GM23248 (cell line): ENCODE measurements at regions not wholly inside any gene's neighbourhood (a gene's known extent, or its start where the extent isn't known, plus 50 kb on each side); places are given as distances from the start of the nearest gene placed in this dataset.

Experiments used
- DNase-seq: peaks from one replicate; pipeline ENCODE4 v3.0.0-alpha.2; 2015
- H2AFZ ChIP-seq: fragments of 200-600 bp; sonication (generic); 2 replicates; pipeline ENCODE4 v1.6.1; 2016; ENCODE audit warnings: antibody characterized with exemption
- H3F3A ChIP-seq: fragments of 200-600 bp; sonication (generic); 2 replicates; pipeline ENCODE4 v1.6.1; 2016; ENCODE audit warnings: mild to moderate bottlenecking, antibody characterized with exemption, mixed run types; ENCODE audit not compliant: insufficient read depth
- H3K27ac ChIP-seq: fragments of 200-600 bp; sonication (generic); 2 replicates; pipeline ENCODE4 v1.5.1; 2016; ENCODE audit warnings: mild to moderate bottlenecking
- H3K27me3 ChIP-seq: fragments of 200-600 bp; sonication (generic); replicated peaks from 2 replicates; pipeline ENCODE4 v1.6.1; 2016; ENCODE audit warnings: mild to moderate bottlenecking; ENCODE audit not compliant: insufficient read depth
- H3K36me3 ChIP-seq: fragments of 200-600 bp; sonication (generic); 2 replicates; pipeline ENCODE4 v1.6.1; 2016; ENCODE audit warnings: low read depth, mild to moderate bottlenecking
- H3K4me1 ChIP-seq: fragments of 200-600 bp; sonication (generic); 2 replicates; pipeline ENCODE4 v1.6.1; 2016; ENCODE audit warnings: mild to moderate bottlenecking; ENCODE audit not compliant: insufficient read depth
- H3K4me2 ChIP-seq: fragments of 200-600 bp; sonication (generic); one replicate; pipeline ENCODE4 v1.6.1; 2016; ENCODE audit warnings: mild to moderate bottlenecking; ENCODE audit not compliant: unreplicated experiment
- H3K4me3 ChIP-seq: fragments of 200-600 bp; sonication (generic); 2 replicates; pipeline ENCODE4 v1.5.1; 2016; ENCODE audit warnings: mild to moderate bottlenecking
- H3K79me2 ChIP-seq: fragments of 200-600 bp; sonication (generic); 2 replicates; pipeline ENCODE4 v1.6.1; 2016; ENCODE audit warnings: mild to moderate bottlenecking; ENCODE audit not compliant: insufficient read depth
- H3K9ac ChIP-seq: fragments of 200-600 bp; sonication (generic); 2 replicates; pipeline ENCODE4 v1.6.1; 2016; ENCODE audit warnings: mild to moderate bottlenecking
- H3K9me2 ChIP-seq: fragments of 200-600 bp; sonication (generic); 2 replicates; pipeline ENCODE4 v1.6.1; 2016; ENCODE audit warnings: mixed run types, mild to moderate bottlenecking, moderate library complexity; ENCODE audit not compliant: insufficient read depth
- H3K9me3 ChIP-seq: fragments of 200-600 bp; sonication (generic); one replicate; pipeline ENCODE4 v1.6.1; 2017; ENCODE audit warnings: low read depth
- H4K20me1 ChIP-seq: fragments of 200-600 bp; sonication (generic); 2 replicates; pipeline ENCODE4 v1.6.0; 2016; ENCODE audit not compliant: insufficient read depth
- EZH2 ChIP-seq: fragments of 200-600 bp; sonication (generic); IDR thresholded peaks from 2 replicates; pipeline ENCODE4 v1.6.1; 2018; ENCODE audit warnings: antibody characterized with exemption, mild to moderate bottlenecking; ENCODE audit not compliant: insufficient read depth, poor library complexity, severe bottlenecking
- EZH2phosphoT487 ChIP-seq: fragments of 200-600 bp; sonication (generic); IDR thresholded peaks from 2 replicates; pipeline ENCODE4 v1.6.1; 2018; ENCODE audit warnings: antibody characterized with exemption, moderate library complexity, mild to moderate bottlenecking, low read depth; ENCODE audit not compliant: insufficient read depth
- WGBS, 2 experiments: methylation state at CpG; one replicate each; pipeline ENCODE4 v1.1.6; 2015 to 2017; ENCODE audit warnings: low lambda C conversion rate in 2 of 2, low coverage in 1 of 2; ENCODE audit errors: missing lambda C conversion rate in 2 of 2; 5-methylcytosine and 5-hydroxymethylcytosine counted together
- in situ Hi-C: fragments of 300-500 bp; cut with MboI; formaldehyde crosslinking; loops from 2 replicates; pipeline ENCODE4 v1.15.0; 2020

DNA sequence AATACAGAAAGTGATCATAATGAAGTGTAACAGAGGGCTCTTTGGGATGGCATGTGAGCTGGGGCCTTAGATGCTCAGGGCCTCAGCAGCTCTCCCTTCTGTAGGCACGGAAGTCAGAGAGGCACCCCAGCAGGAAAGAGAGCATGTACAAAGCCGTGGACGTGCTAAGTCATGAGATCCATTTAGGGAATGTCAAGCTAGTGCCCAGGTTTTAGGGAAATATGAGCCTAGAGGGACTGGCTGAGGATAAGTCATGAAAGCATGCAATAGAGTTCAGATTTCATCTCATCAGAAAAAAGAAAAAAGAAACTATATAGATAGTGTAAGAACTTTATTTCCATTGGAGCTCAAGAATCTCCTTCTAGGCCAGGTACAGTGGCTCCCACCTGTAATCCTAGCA lies 379.5 kb upstream of the KLF4 start:
- Histone ChIP-seq H3K4me1 (no peaks in the 10 kb centered on the region), H3K9me2 (no peaks in the 10 kb centered on the region), H3K27ac (no peak overlapping the region), H3K79me2 (no peaks in the 10 kb centered on the region), H3K4me2 (no peak overlapping the region), H3K36me3 (no peaks in the 10 kb centered on the region), H3K4me3 (no peak overlapping the region), H3K27me3 (no peaks in the 10 kb centered on the region), H4K20me1 (no peaks in the 10 kb centered on the region), H3K9ac (no peak overlapping the region), H3K9me3 (no peaks in the 10 kb centered on the region), H2AFZ (no peak overlapping the region), H3F3A (no peaks in the 10 kb centered on the region)
- no peak for DNase-seq
- no peak for TF ChIP-seq EZH2
- TF ChIP-seq EZH2phosphoT487, result no peak
- 71 to 77% methylated on average over 3 of the region's 3 CpGs for WGBS, 2 experiments
- in situ Hi-C loops, result no loop called here

DNA sequence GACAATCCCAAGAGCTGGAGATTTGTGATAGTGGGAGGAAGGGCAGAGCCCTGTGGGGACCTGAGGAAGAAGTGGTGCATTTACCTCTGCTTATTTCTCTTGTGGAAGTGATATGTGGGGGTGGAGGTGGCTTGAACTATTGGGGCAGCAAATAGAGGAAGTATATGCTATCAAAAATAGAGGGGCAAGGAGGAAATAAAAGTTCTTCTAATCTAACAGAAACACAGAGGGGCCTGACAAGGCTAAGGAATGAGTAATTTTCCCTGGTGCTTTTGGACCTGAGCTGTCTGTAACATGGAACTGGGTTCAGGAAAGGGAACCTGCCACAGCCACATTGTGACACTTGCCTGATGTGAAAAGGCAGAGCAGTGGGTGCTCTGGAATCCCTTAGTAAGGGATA lies 378.6 kb upstream of the KLF4 start:
- Histone ChIP-seq H4K20me1 (no peaks in the 10 kb centered on the region), H3K4me3 (no peak overlapping the region), H3K36me3 (no peaks in the 10 kb centered on the region), H3K9me2 (no peaks in the 10 kb centered on the region), H3F3A (no peaks in the 10 kb centered on the region), H3K9ac (no peak overlapping the region), H3K27ac (no peak overlapping the region), H2AFZ (no peak overlapping the region), H3K27me3 (no peaks in the 10 kb centered on the region), H3K4me1 (no peaks in the 10 kb centered on the region), H3K9me3 (no peaks in the 10 kb centered on the region), H3K4me2 (no peak overlapping the region), H3K79me2 (no peaks in the 10 kb centered on the region)
- in situ Hi-C loops, result no loop called here
- DNase-seq, result no peak
- TF ChIP-seq EZH2phosphoT487 (no peak), EZH2 (no peak)

DNA sequence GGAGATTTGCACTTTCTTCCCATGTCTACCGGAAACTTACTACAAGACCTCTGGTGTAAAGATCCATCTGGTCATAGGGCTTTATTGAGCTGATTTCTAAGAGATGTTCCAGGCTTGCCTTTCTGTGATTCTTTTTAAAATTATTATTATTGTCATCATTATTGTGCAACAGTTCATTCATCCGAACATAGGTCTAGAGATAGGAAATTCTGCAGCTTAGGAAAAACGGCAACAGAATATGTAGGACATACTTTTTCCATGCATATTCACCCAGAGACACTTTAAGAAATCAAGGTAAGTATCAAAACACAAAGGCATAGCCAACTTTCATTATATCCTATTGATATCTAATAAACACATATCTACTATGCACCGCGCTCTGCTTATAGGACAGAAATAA lies 378.2 kb upstream of the KLF4 start:
- no peaks in the 10 kb centered on the region for H3K9me3 ChIP-seq
- no peak overlapping the region for H3K27ac ChIP-seq
- no peak overlapping the region for H3K4me3 ChIP-seq
- no peak overlapping the region for H2AFZ ChIP-seq
- 95 to 96% methylated on average over 5 of the region's 5 CpGs for WGBS, 2 experiments
- H3K27me3 ChIP-seq, result no peaks in the 10 kb centered on the region
- no peaks in the 10 kb centered on the region for H3K79me2 ChIP-seq
- H3F3A ChIP-seq, result no peaks in the 10 kb centered on the region
- H3K36me3 ChIP-seq, result no peaks in the 10 kb centered on the region
- H3K4me2 ChIP-seq, result no peak overlapping the region
- no peak for DNase-seq
- H4K20me1 ChIP-seq, result no peaks in the 10 kb centered on the region
- no peak overlapping the region for H3K9ac ChIP-seq
- no peak for TF ChIP-seq EZH2phosphoT487
- TF ChIP-seq EZH2, result no peak
- H3K9me2 ChIP-seq, result no peaks in the 10 kb centered on the region
- H3K4me1 ChIP-seq, result no peaks in the 10 kb centered on the region
- in situ Hi-C loops, result no loop called here

DNA sequence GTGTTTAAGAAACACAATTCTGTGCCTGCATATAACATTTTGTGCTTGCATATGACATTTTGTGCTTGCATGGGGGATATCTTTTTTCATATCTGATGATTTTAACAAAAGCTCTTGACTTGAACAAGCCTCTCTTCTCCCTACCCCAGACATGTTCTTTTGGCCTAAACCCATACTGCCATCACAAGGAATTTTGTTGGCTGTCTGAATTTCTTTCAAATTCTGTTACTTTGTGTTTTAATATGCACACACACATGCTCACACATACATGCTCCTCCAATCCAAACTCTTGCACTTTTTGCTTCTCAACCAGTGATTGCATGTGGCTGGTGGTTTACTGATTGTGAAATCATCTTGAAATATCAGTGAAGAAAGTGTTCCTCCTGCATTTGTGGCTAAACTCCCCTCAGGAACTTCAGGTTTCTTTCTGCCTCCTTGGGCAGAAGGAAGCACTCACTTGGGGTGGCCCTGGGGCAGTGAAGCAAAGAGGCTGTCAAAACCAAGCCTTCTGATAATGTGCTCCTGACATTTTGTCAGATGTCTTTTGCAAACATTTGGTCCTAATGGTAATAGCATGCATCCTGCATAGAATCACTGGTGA lies 377.2 kb upstream of the KLF4 start:
- no peak overlapping the region for H3K27ac ChIP-seq
- no peaks in the 10 kb centered on the region for H3K36me3 ChIP-seq
- H3K4me3 ChIP-seq, result no peak overlapping the region
- no peaks in the 10 kb centered on the region for H3K27me3 ChIP-seq
- H3K9me3 ChIP-seq, result no peaks in the 10 kb centered on the region
- no peaks in the 10 kb centered on the region for H4K20me1 ChIP-seq
- H3K9me2 ChIP-seq, result no peaks in the 10 kb centered on the region
- in situ Hi-C loops, result no loop called here
- H2AFZ ChIP-seq, result no peak overlapping the region
- no peaks in the 10 kb centered on the region for H3F3A ChIP-seq
- TF ChIP-seq EZH2phosphoT487 (no peak), EZH2 (no peak)
- DNase-seq, result peak; percentile 44
- no peaks in the 10 kb centered on the region for H3K79me2 ChIP-seq
- H3K4me1 ChIP-seq, result no peaks in the 10 kb centered on the region
- no peak overlapping the region for H3K4me2 ChIP-seq
- H3K9ac ChIP-seq, result no peak overlapping the region

DNA sequence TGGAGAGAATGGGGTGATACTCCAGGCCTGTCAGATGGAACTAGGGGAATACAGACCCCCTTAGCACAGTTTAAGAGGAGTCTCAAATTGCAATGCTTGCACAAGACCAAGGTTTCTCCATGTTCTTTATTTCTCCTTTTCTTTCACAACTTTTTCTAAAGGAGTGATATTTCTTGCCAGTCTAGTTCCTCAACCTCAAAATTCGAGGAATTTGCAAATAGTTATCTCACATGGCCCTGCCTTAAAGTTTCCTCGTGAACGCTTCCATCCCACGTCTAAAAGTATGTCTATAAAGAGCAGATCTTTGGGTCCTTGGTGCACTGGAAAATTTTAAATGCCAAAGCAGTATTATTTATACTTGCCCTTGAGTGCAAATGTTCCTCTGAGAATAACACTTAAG lies 373.8 kb upstream of the KLF4 start:
- Histone ChIP-seq H3K79me2 (no peaks in the 10 kb centered on the region), H3K9me2 (no peaks in the 10 kb centered on the region), H3F3A (0 out of 2 replicates have a peak, but pooled peaks cover 4% of the 10 kb centered on the region), H3K4me3 (no peak overlapping the region), H4K20me1 (no peaks in the 10 kb centered on the region), H3K4me2 (no peak overlapping the region), H3K4me1 (no peaks in the 10 kb centered on the region), H3K27me3 (no peaks in the 10 kb centered on the region), H2AFZ (no peak overlapping the region), H3K27ac (no peak overlapping the region), H3K9me3 (no peaks in the 10 kb centered on the region), H3K9ac (no peak overlapping the region), H3K36me3 (no peaks in the 10 kb centered on the region)
- WGBS, 2 experiments, result 80 to 83% methylated on average over 4 of the region's 4 CpGs
- DNase-seq, result no peak
- TF ChIP-seq EZH2 (no peak), EZH2phosphoT487 (no peak)
- in situ Hi-C loops, result no loop called here
